ENCODE measurements at regions not wholly inside any gene's neighbourhood (a gene's known extent, or its start where the extent isn't known, plus 50 kb on each side); places are given as distances from the start of the nearest gene placed in this dataset.
A peak's percentile ranks its signal among the peaks of the same experiment; 100 is the strongest.
"Not testable (repeated sequence)": the region's sequence is repeated elsewhere in the genome, so short reads cannot be mapped to it uniquely, and the experiment has no call there.

- no peak for TF ChIP-seq CTCF (IDR thresholded peaks at IDR 0.05)
- no peaks in the 10 kb centered on the region for H3K36me3 ChIP-seq
- H3K4me3 ChIP-seq: no peak overlapping the region
- no peak for DNase-seq
- ATAC-seq: no peak
- intact Hi-C loops (cut with DNase I): no loop called here
- H3K27ac ChIP-seq: no peak overlapping the region
- no peaks in the 10 kb centered on the region for H3K9me3 ChIP-seq
- no peaks in the 10 kb centered on the region for H3K4me1 ChIP-seq
- no peaks in the 10 kb centered on the region for H3K27me3 ChIP-seq (ENCODE audit: low read depth)
Measured at GRCh38 chr1:242623119-242623518, 98.6 kb upstream of the PLD5 start.

- no peaks in the 10 kb centered on the region for H3K27me3 ChIP-seq (ENCODE audit: low read depth)
- intact Hi-C loops (cut with DNase I): no loop called here
Measured at GRCh38 chr1:242613266-242613815, 88.8 kb upstream of the PLD5 start.

GRCh38 chr1:242610209-242610608, 85.7 kb upstream of the PLD5 start:
- intact Hi-C loops (cut with DNase I): no loop called here
- H3K9me3 ChIP-seq: no peaks in the 10 kb centered on the region
- peak in 1 of 2 donors; percentile 31 for ATAC-seq
- no peak for DNase-seq
- H3K36me3 ChIP-seq: no peaks in the 10 kb centered on the region
- H3K27ac ChIP-seq: no peak overlapping the region
- no peak for TF ChIP-seq CTCF (IDR thresholded peaks at IDR 0.05)
- no peak overlapping the region for H3K4me3 ChIP-seq
- H3K27me3 ChIP-seq (ENCODE audit: low read depth): no peaks in the 10 kb centered on the region
- no peaks in the 10 kb centered on the region for H3K4me1 ChIP-seq

More at GRCh38 chr1:242613266-242613815, 88.8 kb upstream of the PLD5 start:
- Histone ChIP-seq H3K4me3 (no peak overlapping the region), H3K36me3 (no peaks in the 10 kb centered on the region), H3K27ac (no peak overlapping the region), H3K4me1 (no peaks in the 10 kb centered on the region), H3K9me3 (no peaks in the 10 kb centered on the region)
- ATAC-seq: no peak
- no peak for TF ChIP-seq CTCF (IDR thresholded peaks at IDR 0.05)
- no peak for DNase-seq

GRCh38 chr1:242605521-242605920, 81.0 kb upstream of the PLD5 start:
- Histone ChIP-seq H3K4me3 (no peak overlapping the region), H3K36me3 (no peaks in the 10 kb centered on the region), H3K4me1 (no peaks in the 10 kb centered on the region), H3K27me3 (ENCODE audit: low read depth) (no peaks in the 10 kb centered on the region), H3K9me3 (no peaks in the 10 kb centered on the region), H3K27ac (no peak overlapping the region)
- TF ChIP-seq CTCF (IDR thresholded peaks at IDR 0.05): no peak
- intact Hi-C loops (cut with DNase I): no loop called here
- ATAC-seq: no peak
- no peak for DNase-seq

GRCh38 chr1:242602001-242602400, 77.5 kb upstream of the PLD5 start:
- no peak overlapping the region for H3K4me3 ChIP-seq
- TF ChIP-seq CTCF (IDR thresholded peaks at IDR 0.05): no peak
- intact Hi-C loops (cut with DNase I): no loop called here

GRCh38 chr1:242593756-242594155, 69.3 kb upstream of the PLD5 start:
- intact Hi-C loops (cut with DNase I); H3K27ac ChIP-seq; H3K36me3 ChIP-seq; H3K27me3 ChIP-seq (ENCODE audit: low read depth); DNase-seq; H3K4me1 ChIP-seq; ATAC-seq; H3K4me3 ChIP-seq: not testable (repeated sequence)
- peaks cover 11% of the 10 kb centered on the region for H3K9me3 ChIP-seq

More at GRCh38 chr1:242602001-242602400, 77.5 kb upstream of the PLD5 start:
- Histone ChIP-seq H3K4me1 (no peaks in the 10 kb centered on the region), H3K27ac (no peak overlapping the region), H3K27me3 (ENCODE audit: low read depth) (no peaks in the 10 kb centered on the region), H3K36me3 (no peaks in the 10 kb centered on the region), H3K9me3 (peaks cover under 1% of the 10 kb centered on the region)
- DNase-seq (no peak), ATAC-seq (no peak)

Data from lower lobe of right lung (tissue), 2 donors.